GM12878 (cell line): ENCODE measurements at regions not wholly inside any gene's neighbourhood (a gene's known extent, or its start where the extent isn't known, plus 50 kb on each side); places are given as distances from the start of the nearest gene placed in this dataset.

Experiments used
- ATAC-seq: fragments of 200-7000 bp; cut with Tn5 transposase; 3 replicates; pipeline ENCODE4 v1.9.1; 2020; ENCODE audit warnings: mild to moderate bottlenecking, moderate library complexity
- BruUV-seq: library from RNA; stranded (reverse); fragments of 400-500 nt; replicated peaks from 2 replicates; lab custom pipeline; 2021; lab: Mats Ljungman, UMichigan
- CTCF ChIA-PET: fragments of 300-600 bp; sonication (Branson Sonifier 250); formaldehyde crosslinking; extraction: SDS; loops from one replicate; lab custom pipeline; 2021; ENCODE audit warnings: inconsistent platforms; lab: Yijun Ruan, JAX
- POLR2A ChIA-PET: fragments of 350-600 bp; formaldehyde crosslinking; extraction: SDS; loops from one replicate; lab custom pipeline; 2021; ENCODE audit warnings: inconsistent platforms; lab: Charles Lee
- RAD21 ChIA-PET: fragments of 300-600 bp; sonication (Branson Sonifier 250); formaldehyde crosslinking; loops from one replicate; lab custom pipeline; 2023; ENCODE audit warnings: antibody characterized with exemption; ENCODE audit not compliant: unreplicated experiment; lab: Charles Lee
- SMC1A ChIA-PET: fragments of 300-600 bp; sonication (Branson Sonifier 250); formaldehyde crosslinking; loops from one replicate; lab custom pipeline; 2023; ENCODE audit not compliant: unreplicated experiment, uncharacterized antibody; lab: Charles Lee
- DNase-seq: peaks from one replicate; pipeline ENCODE4 v3.0.0-alpha.2; 2011; ENCODE audit warnings: low read depth, low spot score
- FAIRE-seq: peaks from 3 replicates; lab custom pipeline; 2011; peaks lifted over from hg19 to GRCh38; lab: Jason Lieb, UNC
- H2AFZ ChIP-seq: 2 replicates; pipeline ENCODE4 v1.6.0; 2011; ENCODE audit warnings: low read depth, low read length, control low read depth; ENCODE audit not compliant: control insufficient read depth
- H3K27ac ChIP-seq: 2 replicates; pipeline ENCODE4 v1.5.1; 2011; ENCODE audit warnings: control low read depth; ENCODE audit not compliant: control insufficient read depth, insufficient read depth
- H3K27me3 ChIP-seq, 2 experiments: replicated peaks in 1 of 2; 2 replicates each; pipeline versions ENCODE4 v1.6.0 to v1.6.1; 2011; ENCODE audit warnings: low read length in 1 of 2; ENCODE audit not compliant: control insufficient read depth in 2 of 2, insufficient read depth in 2 of 2
- H3K36me3 ChIP-seq, 2 experiments: 2 replicates each; pipeline ENCODE4 v1.5.1; 2011; ENCODE audit warnings: low read length in 1 of 2; ENCODE audit not compliant: control insufficient read depth in 2 of 2, insufficient read depth in 2 of 2
- H3K4me1 ChIP-seq: 2 replicates; pipeline ENCODE4 v1.6.1; 2011; ENCODE audit warnings: mild to moderate bottlenecking, low read length, moderate library complexity, mixed read lengths; ENCODE audit not compliant: control insufficient read depth, insufficient read depth
- H3K4me2 ChIP-seq: 2 replicates; pipeline ENCODE4 v1.6.0; 2011; ENCODE audit warnings: control low read depth; ENCODE audit not compliant: control insufficient read depth, insufficient read depth
- H3K4me3 ChIP-seq: fragments of 200-600 bp; sonication (generic); 2 replicates; pipeline ENCODE4 v1.5.1; 2016
- H3K79me2 ChIP-seq: 2 replicates; pipeline ENCODE4 v1.6.0; 2011; ENCODE audit warnings: low read length; ENCODE audit not compliant: control insufficient read depth, insufficient read depth
- H3K9ac ChIP-seq: 2 replicates; pipeline ENCODE4 v1.8.0; 2011; ENCODE audit warnings: low read length, control low read depth, mixed read lengths; ENCODE audit not compliant: control insufficient read depth, insufficient read depth
- H3K9me3 ChIP-seq: replicated peaks from 3 replicates; pipeline ENCODE4 v1.5.1; 2011; ENCODE audit warnings: mild to moderate bottlenecking, low read length; ENCODE audit not compliant: control insufficient read depth, insufficient read depth
- H4K20me1 ChIP-seq: 2 replicates; pipeline ENCODE4 v1.6.0; 2011; ENCODE audit not compliant: control insufficient read depth, insufficient read depth
- BACH1 ChIP-seq: fragments of 450-650 bp; IDR thresholded peaks from 2 replicates; pipeline ENCODE4 v1.6.1; 2017; ENCODE audit warnings: mild to moderate bottlenecking, borderline replicate concordance
- BCL11A ChIP-seq: IDR thresholded peaks from 2 replicates; pipeline ENCODE4 v1.6.1; 2011; ENCODE audit warnings: low read depth, low read length
- BHLHE40 ChIP-seq, 2 experiments: fragments of 450-650 bp in 1 of 2; IDR thresholded peaks; 2 replicates each; pipeline ENCODE4 v1.6.1; 2011 to 2017; ENCODE audit warnings: low read depth in 2 of 2, borderline replicate concordance in 1 of 2, improper control_type of control experiment in 1 of 2, low read length in 1 of 2, mild to moderate bottlenecking in 1 of 2
- GATAD2B ChIP-seq: fragments of 450-650 bp; conservative IDR thresholded peaks from 2 replicates; pipeline ENCODE4 v1.6.1; 2017; ENCODE audit warnings: low read depth, mild to moderate bottlenecking, moderate library complexity
- POLR2AphosphoS5 ChIP-seq: IDR thresholded peaks from 2 replicates; pipeline ENCODE4 v1.6.1; 2011; ENCODE audit warnings: mild to moderate bottlenecking, low read length, inconsistent platforms
- SMAD1 ChIP-seq: fragments of 450-650 bp; IDR thresholded peaks from 2 replicates; pipeline ENCODE4 v1.6.1; 2018; ENCODE audit warnings: mild to moderate bottlenecking, low read depth; ENCODE audit not compliant: partially characterized antibody
- SRF ChIP-seq, 2 experiments: IDR thresholded peaks; 2 replicates each; pipeline ENCODE4 v1.6.1; 2011; ENCODE audit warnings: low read depth in 2 of 2, low read length in 2 of 2, mild to moderate bottlenecking in 1 of 2, moderate library complexity in 1 of 2
- SUZ12 ChIP-seq: fragments of 200-600 bp; sonication (generic); IDR thresholded peaks from one replicate; pipeline ENCODE4 v1.6.1; 2018; ENCODE audit warnings: antibody characterized with exemption, mild to moderate bottlenecking; ENCODE audit not compliant: unreplicated experiment
- TBL1XR1 ChIP-seq: IDR thresholded peaks from 2 replicates; pipeline ENCODE4 v1.6.1; 2012; ENCODE audit warnings: low read depth, low read length, improper control_type of control experiment
- WGBS: methylation state at CpG from one replicate; pipeline ENCODE4 v1.1.6; 2016; ENCODE audit warnings: low lambda C conversion rate; ENCODE audit not compliant: insufficient replicate concordance, insufficient coverage; ENCODE audit errors: missing lambda C conversion rate; 5-methylcytosine and 5-hydroxymethylcytosine counted together
- in situ Hi-C: fragments of 300-500 bp; cut with MboI; formaldehyde crosslinking; loops from 9 replicates; pipeline ENCODE4 v1.14.3; 2018; ENCODE audit warnings: mixed read lengths
- intact Hi-C: fragments of 100-400 bp; cut with micrococcal nuclease; formaldehyde crosslinking; loops from one replicate; pipeline ENCODE4 v1.14.2; 2022; ENCODE audit not compliant: unreplicated experiment
- TF ChIP-seq, protein P1 (sequence below): fragments of 450-650 bp; IDR thresholded peaks from 2 replicates; pipeline ENCODE4 v1.6.1; 2016; ENCODE audit warnings: mild to moderate bottlenecking
- TF ChIP-seq, protein P2 (sequence below): fragments of 450-650 bp; IDR thresholded peaks from 2 replicates; pipeline ENCODE4 v1.6.1; 2018; ENCODE audit warnings: mild to moderate bottlenecking, low read depth, moderate library complexity; ENCODE audit not compliant: partially characterized antibody

DNA sequence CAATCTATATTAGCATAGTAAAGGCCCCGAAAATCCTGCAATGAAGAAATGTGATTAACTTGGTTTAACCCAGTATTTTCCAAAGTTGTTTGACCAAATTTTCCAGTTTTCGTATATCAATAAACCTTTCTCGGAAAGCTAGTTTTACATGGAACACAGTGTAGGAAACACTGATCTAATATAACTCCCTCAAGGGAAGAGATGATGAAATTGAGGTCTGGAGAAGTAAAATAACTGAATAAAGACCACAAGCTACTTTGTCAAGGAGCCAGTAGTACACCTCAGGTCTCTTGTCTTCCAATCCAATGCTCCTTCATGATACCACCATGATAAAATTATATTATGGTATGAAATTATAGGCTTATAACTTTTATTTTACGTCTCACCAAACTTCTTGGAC, 118.1 kb upstream of the TARS1 start:
- Histone ChIP-seq H3K9me3 (no peaks in the 10 kb centered on the region), H3K9ac (no peak overlapping the region), H3K4me3 (no peak overlapping the region), H4K20me1 (no peaks in the 10 kb centered on the region), H2AFZ (no peak overlapping the region), H3K4me1 (no peaks in the 10 kb centered on the region), H3K27me3 (no peaks in the 10 kb centered on the region), H3K4me2 (no peak overlapping the region), H3K79me2 (no peaks in the 10 kb centered on the region), H3K27ac (no peak overlapping the region), H3K36me3 (no peaks in the 10 kb centered on the region)
- POLR2A ChIA-PET = no interaction called here
- DNase-seq (no peak), ATAC-seq (no peak), FAIRE-seq (no peak)
- in situ Hi-C loops (no loop called here), intact Hi-C loops (no loop called here)
- CTCF ChIA-PET = no interaction called here
- RAD21 ChIA-PET = no interaction called here
- BruUV-seq = no TSS peak
- WGBS = 37% methylated on average over 4 of the region's 4 CpGs
- SMC1A ChIA-PET = no interaction called here
- TF ChIP-seq BACH1 = no peak
- TF ChIP-seq, protein P1, sequence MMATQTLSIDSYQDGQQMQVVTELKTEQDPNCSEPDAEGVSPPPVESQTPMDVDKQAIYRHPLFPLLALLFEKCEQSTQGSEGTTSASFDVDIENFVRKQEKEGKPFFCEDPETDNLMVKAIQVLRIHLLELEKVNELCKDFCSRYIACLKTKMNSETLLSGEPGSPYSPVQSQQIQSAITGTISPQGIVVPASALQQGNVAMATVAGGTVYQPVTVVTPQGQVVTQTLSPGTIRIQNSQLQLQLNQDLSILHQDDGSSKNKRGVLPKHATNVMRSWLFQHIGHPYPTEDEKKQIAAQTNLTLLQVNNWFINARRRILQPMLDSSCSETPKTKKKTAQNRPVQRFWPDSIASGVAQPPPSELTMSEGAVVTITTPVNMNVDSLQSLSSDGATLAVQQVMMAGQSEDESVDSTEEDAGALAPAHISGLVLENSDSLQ = no peak

DNA sequence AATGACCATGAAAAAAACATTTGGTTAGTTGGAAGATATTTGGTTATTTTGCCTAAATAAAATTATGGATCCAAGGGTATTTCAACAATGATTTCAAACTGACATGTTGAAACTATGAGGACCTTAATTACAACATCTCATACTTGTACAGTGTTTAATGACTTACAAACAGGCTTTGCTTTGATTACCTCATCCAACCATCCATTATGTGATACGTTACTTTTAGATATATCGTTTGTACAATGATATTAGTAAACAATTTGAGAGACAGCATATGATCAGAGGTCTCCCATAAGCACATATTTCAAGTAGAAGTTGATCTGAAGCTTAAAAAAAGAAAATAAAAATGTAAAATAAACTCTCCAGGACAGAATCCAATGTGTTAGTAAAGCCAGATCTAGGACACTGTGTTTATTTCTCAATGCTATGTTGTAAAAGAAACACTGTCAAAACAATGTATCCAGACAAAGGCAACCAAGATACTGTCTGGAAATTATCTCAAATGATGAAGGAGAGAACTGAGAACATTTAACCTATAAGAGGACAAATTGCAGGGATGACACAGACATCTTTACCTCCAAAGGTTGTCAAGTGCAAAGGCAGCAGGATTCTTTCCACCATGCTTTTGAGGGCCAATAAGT, 116.0 kb upstream of the TARS1 start:
- H3K79me2 ChIP-seq = no peaks in the 10 kb centered on the region
- ChIA-PET SMC1A (no interaction called here), RAD21 (no interaction called here), CTCF (no interaction called here), POLR2A (no interaction called here)
- H4K20me1 ChIP-seq = no peaks in the 10 kb centered on the region
- intact Hi-C loops = no loop called here
- no peaks in the 10 kb centered on the region for H3K4me1 ChIP-seq
- no peak overlapping the region for H3K4me3 ChIP-seq
- H3K36me3 ChIP-seq = no peaks in the 10 kb centered on the region
- no peaks in the 10 kb centered on the region for H3K27me3 ChIP-seq
- ATAC-seq = no peak
- in situ Hi-C loops = no loop called here
- no peak overlapping the region for H3K9ac ChIP-seq
- DNase-seq = no peak
- TF ChIP-seq TBL1XR1 (no peak), SUZ12 (no peak), POLR2AphosphoS5 (no peak), SMAD1 (no peak), GATAD2B (no peak), BHLHE40 (IDR thresholded peaks at IDR 0.05; ENCODE audit: borderline replicate concordance in 1 of 2, low read depth in 2 of 2, low read length in 1 of 2) (no peak), SRF (IDR thresholded peaks at IDR 0.05; ENCODE audit: low read depth in 2 of 2, low read length in 2 of 2) (no peak), BCL11A (no peak)
- TF ChIP-seq, protein P2, sequence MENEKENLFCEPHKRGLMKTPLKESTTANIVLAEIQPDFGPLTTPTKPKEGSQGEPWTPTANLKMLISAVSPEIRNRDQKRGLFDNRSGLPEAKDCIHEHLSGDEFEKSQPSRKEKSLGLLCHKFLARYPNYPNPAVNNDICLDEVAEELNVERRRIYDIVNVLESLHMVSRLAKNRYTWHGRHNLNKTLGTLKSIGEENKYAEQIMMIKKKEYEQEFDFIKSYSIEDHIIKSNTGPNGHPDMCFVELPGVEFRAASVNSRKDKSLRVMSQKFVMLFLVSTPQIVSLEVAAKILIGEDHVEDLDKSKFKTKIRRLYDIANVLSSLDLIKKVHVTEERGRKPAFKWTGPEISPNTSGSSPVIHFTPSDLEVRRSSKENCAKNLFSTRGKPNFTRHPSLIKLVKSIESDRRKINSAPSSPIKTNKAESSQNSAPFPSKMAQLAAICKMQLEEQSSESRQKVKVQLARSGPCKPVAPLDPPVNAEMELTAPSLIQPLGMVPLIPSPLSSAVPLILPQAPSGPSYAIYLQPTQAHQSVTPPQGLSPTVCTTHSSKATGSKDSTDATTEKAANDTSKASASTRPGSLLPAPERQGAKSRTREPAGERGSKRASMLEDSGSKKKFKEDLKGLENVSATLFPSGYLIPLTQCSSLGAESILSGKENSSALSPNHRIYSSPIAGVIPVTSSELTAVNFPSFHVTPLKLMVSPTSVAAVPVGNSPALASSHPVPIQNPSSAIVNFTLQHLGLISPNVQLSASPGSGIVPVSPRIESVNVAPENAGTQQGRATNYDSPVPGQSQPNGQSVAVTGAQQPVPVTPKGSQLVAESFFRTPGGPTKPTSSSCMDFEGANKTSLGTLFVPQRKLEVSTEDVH = no peak
- H3K9me3 ChIP-seq = no peaks in the 10 kb centered on the region
- no peak for FAIRE-seq
- H3K4me2 ChIP-seq = no peak overlapping the region
- no peak overlapping the region for H3K27ac ChIP-seq
- no peak overlapping the region for H2AFZ ChIP-seq
- 17% methylated on average over 2 of the region's 2 CpGs for WGBS
- no TSS peak for BruUV-seq
